Kidney (tissue), 13 donors: ENCODE measurements at regions not wholly inside any gene's neighbourhood (a gene's known extent, or its start where the extent isn't known, plus 50 kb on each side); places are given as distances from the start of the nearest gene placed in this dataset.
A peak's percentile ranks its signal among the peaks of the same experiment; 100 is the strongest.

ENCODE experiments used
- DNase-seq, 5 donors: peaks; one replicate each; pipeline ENCODE4 v3.0.0-alpha.2; 2013 to 2020
- FAIRE-seq: peaks from 2 replicates; lab custom pipeline; 2012; peaks lifted over from hg19 to GRCh38; lab: Jason Lieb, UNC
- H3K27ac ChIP-seq, 2 donors: one replicate each; pipeline ENCODE4 v1.7.0; 2013; ENCODE audit warnings: low read depth in 2 of 2, low read length in 2 of 2, inconsistent platforms in 1 of 2
- H3K27me3 ChIP-seq: one replicate; pipeline ENCODE4 v1.7.1; 2013; ENCODE audit warnings: low read length, inconsistent platforms; ENCODE audit not compliant: control insufficient read depth, insufficient read depth
- H3K36me3 ChIP-seq, 3 donors: one replicate each; pipeline versions ENCODE4 v1.7.0 to v1.7.1; 2013; ENCODE audit warnings: low read length in 3 of 3, control low read depth in 1 of 3, inconsistent platforms in 1 of 3; ENCODE audit not compliant: insufficient read depth in 3 of 3, control insufficient read depth in 2 of 3
- H3K4me1 ChIP-seq, 3 donors: one replicate each; pipeline versions ENCODE4 v1.7.0 to v1.7.1; 2013; ENCODE audit warnings: low read length in 3 of 3, inconsistent platforms in 1 of 3, low read depth in 1 of 3; ENCODE audit not compliant: control insufficient read depth in 2 of 3, insufficient read depth in 2 of 3
- H3K4me3 ChIP-seq, 3 donors: one replicate each; pipeline versions ENCODE4 v1.7.0 to v1.8.1; 2013; ENCODE audit warnings: low read length in 3 of 3, control low read depth in 1 of 3, inconsistent platforms in 1 of 3
- H3K9ac ChIP-seq, 3 donors: one replicate each; pipeline versions ENCODE4 v1.7.0 to v1.7.1; 2013; ENCODE audit warnings: low read length in 3 of 3, control low read depth in 1 of 3, inconsistent platforms in 1 of 3
- H3K9me3 ChIP-seq, 3 donors: one replicate each; pipeline versions ENCODE4 v1.7.0 to v1.7.1; 2013; ENCODE audit warnings: low read length in 3 of 3, control low read depth in 1 of 3, inconsistent platforms in 1 of 3; ENCODE audit not compliant: control insufficient read depth in 2 of 3, insufficient read depth in 1 of 3
- intact Hi-C: fragments of 100-400 bp; cut with DNase I; formaldehyde crosslinking; loops from one replicate; pipeline ENCODE4 v1.11.1; 2022
- TF ChIP-seq, protein P1 (sequence below): IDR thresholded peaks from 3 replicates; pipeline ENCODE4 v1.5.1; 2012; ENCODE audit warnings: mild to moderate bottlenecking, moderate library complexity, borderline replicate concordance; ENCODE audit not compliant: insufficient read depth; ENCODE audit errors: extremely low read depth
- donor health status: control.
- donor health status: control.
- donor health status: control.
- donor health status: control.
- donor health status: control.
- donor health status: DM: yes; HTN: yes; CAD: no.
- donor health status: Normal renal cell carcinoma (clear cell type).

DNA sequence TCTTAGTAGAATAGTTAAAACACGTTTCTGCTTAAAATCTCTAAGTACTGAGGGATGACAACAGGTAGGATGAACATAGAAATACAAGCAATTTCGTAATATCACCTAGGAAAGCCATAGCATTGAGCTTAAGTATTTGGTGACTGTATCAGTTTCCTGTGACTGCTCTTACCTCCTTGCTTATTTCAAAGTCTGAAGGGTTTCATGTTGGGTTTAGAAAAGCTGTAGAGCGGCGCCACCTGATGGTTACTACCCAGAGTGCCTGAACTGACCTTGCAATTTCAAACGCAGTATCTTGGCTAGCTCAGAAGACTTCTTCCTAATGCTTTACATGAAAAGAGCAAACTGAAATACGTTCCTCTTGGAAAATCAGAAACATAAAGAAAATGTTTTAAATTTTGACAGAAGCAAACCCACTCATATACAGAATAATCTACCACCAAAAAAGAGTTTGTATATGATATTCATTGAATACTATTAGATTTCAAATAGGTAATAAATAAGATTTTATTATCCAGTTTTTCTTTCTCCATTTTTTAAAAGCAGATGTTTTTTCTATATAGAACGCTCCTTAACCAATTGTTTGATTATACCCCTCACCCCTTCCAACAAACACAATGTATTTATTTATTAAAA, 82.3 kb upstream of the RIPOR2 start:
- no peak overlapping the region for H3K9ac ChIP-seq
- TF ChIP-seq, protein P1, sequence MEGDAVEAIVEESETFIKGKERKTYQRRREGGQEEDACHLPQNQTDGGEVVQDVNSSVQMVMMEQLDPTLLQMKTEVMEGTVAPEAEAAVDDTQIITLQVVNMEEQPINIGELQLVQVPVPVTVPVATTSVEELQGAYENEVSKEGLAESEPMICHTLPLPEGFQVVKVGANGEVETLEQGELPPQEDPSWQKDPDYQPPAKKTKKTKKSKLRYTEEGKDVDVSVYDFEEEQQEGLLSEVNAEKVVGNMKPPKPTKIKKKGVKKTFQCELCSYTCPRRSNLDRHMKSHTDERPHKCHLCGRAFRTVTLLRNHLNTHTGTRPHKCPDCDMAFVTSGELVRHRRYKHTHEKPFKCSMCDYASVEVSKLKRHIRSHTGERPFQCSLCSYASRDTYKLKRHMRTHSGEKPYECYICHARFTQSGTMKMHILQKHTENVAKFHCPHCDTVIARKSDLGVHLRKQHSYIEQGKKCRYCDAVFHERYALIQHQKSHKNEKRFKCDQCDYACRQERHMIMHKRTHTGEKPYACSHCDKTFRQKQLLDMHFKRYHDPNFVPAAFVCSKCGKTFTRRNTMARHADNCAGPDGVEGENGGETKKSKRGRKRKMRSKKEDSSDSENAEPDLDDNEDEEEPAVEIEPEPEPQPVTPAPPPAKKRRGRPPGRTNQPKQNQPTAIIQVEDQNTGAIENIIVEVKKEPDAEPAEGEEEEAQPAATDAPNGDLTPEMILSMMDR: peak; percentile 19
- no peaks in the 10 kb centered on the region for H3K9me3 ChIP-seq
- intact Hi-C loops: no loop called here
- no peak for DNase-seq
- H3K27me3 ChIP-seq: no peaks in the 10 kb centered on the region
- no peak overlapping the region for H3K4me3 ChIP-seq
- H3K36me3 ChIP-seq: no peaks in the 10 kb centered on the region
- H3K4me1 ChIP-seq: no peaks in the 10 kb centered on the region
- no peak for FAIRE-seq
- no peak overlapping the region for H3K27ac ChIP-seq

GRCh38 chr6:25018568-25018954, 82.8 kb upstream of the RIPOR2 start:
- no peak for DNase-seq
- Histone ChIP-seq H3K27ac (no peak overlapping the region), H3K4me3 (no peak overlapping the region), H3K27me3 (no peaks in the 10 kb centered on the region), H3K4me1 (no peaks in the 10 kb centered on the region), H3K9me3 (no peaks in the 10 kb centered on the region), H3K36me3 (no peaks in the 10 kb centered on the region), H3K9ac (no peak overlapping the region)
- intact Hi-C loops: no loop called here
- no peak for FAIRE-seq
- TF ChIP-seq, protein P1: no peak

- no peak overlapping the region for H3K9ac ChIP-seq
- no peaks in the 10 kb centered on the region for H3K36me3 ChIP-seq
- FAIRE-seq (no peak), DNase-seq (no peak)
- no peak overlapping the region for H3K4me3 ChIP-seq
- intact Hi-C loops: no loop called here
- no peaks in the 10 kb centered on the region for H3K27me3 ChIP-seq
- H3K9me3 ChIP-seq: no peaks in the 10 kb centered on the region
- TF ChIP-seq, protein P1: no peak
- no peak overlapping the region for H3K27ac ChIP-seq
- no peaks in the 10 kb centered on the region for H3K4me1 ChIP-seq
Measured at GRCh38 chr6:25022140-25022553, 86.4 kb upstream of the RIPOR2 start.

GRCh38 chr6:25023781-25024180, 88.0 kb upstream of the RIPOR2 start:
- intact Hi-C loops: no loop called here
- Histone ChIP-seq H3K36me3 (no peaks in the 10 kb centered on the region), H3K9ac (no peak overlapping the region), H3K27me3 (no peaks in the 10 kb centered on the region), H3K4me1 (no peaks in the 10 kb centered on the region), H3K27ac (no peak overlapping the region), H3K9me3 (no peaks in the 10 kb centered on the region), H3K4me3 (no peak overlapping the region)
- DNase-seq: no peak
- TF ChIP-seq, protein P1: no peak
- FAIRE-seq: no peak
